HepG2 (cell line): ENCODE measurements at regions not wholly inside any gene's neighbourhood (a gene's known extent, or its start where the extent isn't known, plus 50 kb on each side); places are given as distances from the start of the nearest gene placed in this dataset.

ENCODE experiments used
- BCL6 ChIP-seq: IDR thresholded peaks from 2 replicates; pipeline ENCODE4 v1.6.1; 2016; ENCODE audit warnings: missing genetic modification reagents, missing compliant biosample characterization
- PITX1 ChIP-seq: sonication (generic); formaldehyde crosslinking; IDR thresholded peaks from 2 replicates; pipeline ENCODE4 v1.5.1; 2020; ENCODE audit warnings: mild to moderate bottlenecking, missing genetic modification reagents
- SAP130 ChIP-seq: IDR thresholded peaks from 2 replicates; pipeline ENCODE4 v1.6.1; 2016; ENCODE audit warnings: low read depth
- TF ChIP-seq, protein P1 (sequence below), 2 experiments: sonication (generic) in 1 of 2; formaldehyde crosslinking in 1 of 2; IDR thresholded peaks; 2 replicates each; pipeline versions ENCODE4 v1.5.1 to v1.6.1; 2011 to 2020; ENCODE audit warnings: borderline replicate concordance in 1 of 2, low read depth in 1 of 2, low read length in 1 of 2, mild to moderate bottlenecking in 1 of 2, missing genetic modification reagents in 1 of 2, moderate library complexity in 1 of 2
- TF ChIP-seq, protein P2 (sequence below): IDR thresholded peaks from 2 replicates; pipeline ENCODE4 v1.6.1; 2012; ENCODE audit warnings: inconsistent platforms

DNA sequence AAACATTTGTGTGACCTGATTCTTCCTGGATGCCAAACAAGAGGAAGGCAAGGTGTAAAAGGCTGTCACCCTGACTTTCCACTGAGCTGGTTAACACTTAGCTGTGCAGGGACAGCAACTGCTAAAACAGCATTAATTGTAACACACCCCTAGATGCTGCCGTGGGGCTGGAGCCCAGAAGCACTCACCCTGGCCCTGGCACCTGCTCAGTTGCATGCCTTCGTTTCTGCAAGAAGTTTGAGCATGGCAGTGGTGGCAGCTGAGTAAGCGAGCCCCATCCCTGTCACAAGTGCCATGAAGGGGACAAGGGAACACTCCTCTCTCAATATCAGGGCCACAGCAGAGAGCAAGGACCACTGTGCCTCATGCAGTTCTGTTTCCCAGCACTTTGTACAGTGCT, 330.2 kb downstream of the TMEM114 start:
- TF ChIP-seq, protein P1, sequence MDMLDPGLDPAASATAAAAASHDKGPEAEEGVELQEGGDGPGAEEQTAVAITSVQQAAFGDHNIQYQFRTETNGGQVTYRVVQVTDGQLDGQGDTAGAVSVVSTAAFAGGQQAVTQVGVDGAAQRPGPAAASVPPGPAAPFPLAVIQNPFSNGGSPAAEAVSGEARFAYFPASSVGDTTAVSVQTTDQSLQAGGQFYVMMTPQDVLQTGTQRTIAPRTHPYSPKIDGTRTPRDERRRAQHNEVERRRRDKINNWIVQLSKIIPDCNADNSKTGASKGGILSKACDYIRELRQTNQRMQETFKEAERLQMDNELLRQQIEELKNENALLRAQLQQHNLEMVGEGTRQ (IDR thresholded peaks at IDR 0.05; ENCODE audit: low read depth, low read length), result no peak
- TF ChIP-seq, protein P1 (CRISPR knock-in tag; IDR thresholded peaks at IDR 0.05; ENCODE audit: borderline replicate concordance), result no peak
- no peak for TF ChIP-seq BCL6 (CRISPR knock-in tag)
- TF ChIP-seq, protein P2, sequence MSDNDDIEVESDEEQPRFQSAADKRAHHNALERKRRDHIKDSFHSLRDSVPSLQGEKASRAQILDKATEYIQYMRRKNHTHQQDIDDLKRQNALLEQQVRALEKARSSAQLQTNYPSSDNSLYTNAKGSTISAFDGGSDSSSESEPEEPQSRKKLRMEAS, result no peak
- TF ChIP-seq PITX1 (CRISPR knock-in tag), result no peak
- no peak for TF ChIP-seq SAP130 (CRISPR knock-in tag)
